Bronchial epithelial cell (primary cell): ENCODE measurements at regions not wholly inside any gene's neighbourhood (a gene's known extent, or its start where the extent isn't known, plus 50 kb on each side); places are given as distances from the start of the nearest gene placed in this dataset.
"Not testable (repeated sequence)": the region's sequence is repeated elsewhere in the genome, so short reads cannot be mapped to it uniquely, and the experiment has no call there.

Source experiments
- DNase-seq: peaks from one replicate; pipeline ENCODE4 v3.0.0-alpha.2; 2010; ENCODE audit warnings: low read depth
- FAIRE-seq: peaks from 2 replicates; lab custom pipeline; 2011; peaks lifted over from hg19 to GRCh38; lab: Jason Lieb, UNC
- H3K27me3 ChIP-seq: 2 replicates; pipeline ENCODE4 v1.5.1; 2011; ENCODE audit warnings: low read length; ENCODE audit not compliant: control insufficient read depth, insufficient read depth
- H3K36me3 ChIP-seq: 2 replicates; pipeline ENCODE4 v1.5.1; 2011; ENCODE audit warnings: low read length; ENCODE audit not compliant: control insufficient read depth, insufficient read depth
- H3K4me3 ChIP-seq: 2 replicates; pipeline ENCODE4 v1.5.1; 2011; ENCODE audit warnings: mild to moderate bottlenecking, low read depth, low read length, control low read depth
- CTCF ChIP-seq: IDR thresholded peaks from 2 replicates; pipeline ENCODE4 v1.5.1; 2011; ENCODE audit warnings: mild to moderate bottlenecking, moderate library complexity, low read length, control low read depth, inconsistent platforms; ENCODE audit not compliant: insufficient read depth, severe bottlenecking

- Histone ChIP-seq H3K4me3 (no peak overlapping the region), H3K27me3 (no peaks in the 10 kb centered on the region), H3K36me3 (no peaks in the 10 kb centered on the region)
- FAIRE-seq (no peak), DNase-seq (no peak)
- TF ChIP-seq CTCF, result no peak
These were observed 760.2 kb upstream of the AGA start for GRCh38 chr4:178202422-178202821.

GRCh38 chr4:178205826-178206225, 763.6 kb upstream of the AGA start:
- Histone ChIP-seq H3K4me3 (no peak overlapping the region), H3K27me3 (no peaks in the 10 kb centered on the region), H3K36me3 (no peaks in the 10 kb centered on the region)
- DNase-seq (peak; percentile 61), FAIRE-seq (no peak)
- no peak for TF ChIP-seq CTCF

- no peak for FAIRE-seq
- DNase-seq, result peak; percentile 13
- Histone ChIP-seq H3K36me3 (no peaks in the 10 kb centered on the region), H3K27me3 (no peaks in the 10 kb centered on the region), H3K4me3 (no peak overlapping the region)
- TF ChIP-seq CTCF, result no peak
These were observed 773.1 kb upstream of the AGA start for GRCh38 chr4:178215309-178215708.

GRCh38 chr4:178215763-178216162, 773.5 kb upstream of the AGA start:
- FAIRE-seq (no peak), DNase-seq (no peak)
- Histone ChIP-seq H3K4me3 (no peak overlapping the region), H3K27me3 (no peaks in the 10 kb centered on the region), H3K36me3 (no peaks in the 10 kb centered on the region)
- TF ChIP-seq CTCF, result no peak

GRCh38 chr4:178226421-178226820, 784.2 kb upstream of the AGA start:
- H3K27me3 ChIP-seq, H3K4me3 ChIP-seq, H3K36me3 ChIP-seq, DNase-seq, FAIRE-seq: not testable (repeated sequence)

- TF ChIP-seq CTCF, result no peak
- Histone ChIP-seq H3K4me3 (no peak overlapping the region), H3K27me3 (no peaks in the 10 kb centered on the region), H3K36me3 (no peaks in the 10 kb centered on the region)
- no peak for FAIRE-seq
- DNase-seq, result no peak
These were observed 791.7 kb upstream of the AGA start for GRCh38 chr4:178233906-178234305.
